K562 (cell line): ENCODE measurements at regions not wholly inside any gene's neighbourhood (a gene's known extent, or its start where the extent isn't known, plus 50 kb on each side); places are given as distances from the start of the nearest gene placed in this dataset.
A peak's percentile ranks its signal among the peaks of the same experiment; 100 is the strongest.

Experiments used
- ATF3 ChIP-seq, 2 experiments: fragments of 450-650 bp in 1 of 2; sonication (generic) in 1 of 2; formaldehyde crosslinking in 1 of 2; IDR thresholded peaks in 1 of 2; conservative IDR thresholded peaks in 1 of 2; 2 replicates each; pipeline versions ENCODE4 v1.6.1 to v1.8.1; 2016 to 2023; ENCODE audit warnings: mild to moderate bottlenecking in 2 of 2, moderate library complexity in 2 of 2, inconsistent platforms in 1 of 2, missing genetic modification reagents in 1 of 2
- ESRRA ChIP-seq: fragments of 450-650 bp; IDR thresholded peaks from 2 replicates; pipeline ENCODE4 v1.6.1; 2014; ENCODE audit warnings: low read depth, mild to moderate bottlenecking, moderate library complexity, borderline replicate concordance
- EZH2 ChIP-seq: IDR thresholded peaks from 2 replicates; pipeline ENCODE4 v1.6.1; 2012; ENCODE audit warnings: low read depth, mild to moderate bottlenecking, inconsistent platforms, low read length, borderline replicate concordance
- GATA2 ChIP-seq: sonication (generic); formaldehyde crosslinking; IDR thresholded peaks from 2 replicates; pipeline ENCODE4 v1.4.0; 2020; ENCODE audit warnings: mild to moderate bottlenecking, missing genetic modification reagents
- ILK ChIP-seq: fragments of 450-650 bp; IDR thresholded peaks from 2 replicates; pipeline ENCODE4 v1.6.1; 2016; ENCODE audit warnings: missing genetic modification characterization, low read depth, mild to moderate bottlenecking, missing compliant biosample characterization, moderate library complexity, borderline replicate concordance
- IRF1 ChIP-seq: sonication (generic); formaldehyde crosslinking; IDR thresholded peaks from 2 replicates; pipeline ENCODE4 v1.8.0; 2022; ENCODE audit warnings: missing genetic modification reagents, mild to moderate bottlenecking, borderline replicate concordance
- MAFK ChIP-seq: IDR thresholded peaks from 2 replicates; pipeline ENCODE4 v1.6.1; 2011; ENCODE audit warnings: low read length, improper control_type of control experiment
- POLR2AphosphoS5 ChIP-seq: IDR thresholded peaks from 2 replicates; pipeline ENCODE4 v1.6.1; 2011; ENCODE audit warnings: mild to moderate bottlenecking, low read depth, low read length, moderate library complexity; ENCODE audit not compliant: control insufficient read depth, insufficient read depth
- TRIM28 ChIP-seq: fragments of 450-650 bp; IDR thresholded peaks from 2 replicates; pipeline ENCODE4 v1.6.1; 2017
- ZFP91 ChIP-seq: sonication (generic); formaldehyde crosslinking; IDR thresholded peaks from 2 replicates; pipeline ENCODE4 v1.8.0; 2022; ENCODE audit warnings: mild to moderate bottlenecking, missing genetic modification reagents
- ZNF140 ChIP-seq: fragments of 250-450 bp; sonication (Bioruptor Pico); IDR thresholded peaks from 2 replicates; pipeline ENCODE4 v1.8.0; 2021; ENCODE audit warnings: moderate library complexity, mild to moderate bottlenecking, inconsistent platforms
- ZNF764 ChIP-seq: fragments of 250-450 bp; sonication (Bioruptor Pico); IDR thresholded peaks from 2 replicates; pipeline ENCODE4 v1.4.0; 2020; ENCODE audit warnings: low read depth, mild to moderate bottlenecking, moderate library complexity
- TF ChIP-seq, protein P1 (sequence below), 2 experiments: IDR thresholded peaks; 2 replicates each; pipeline ENCODE4 v1.6.1; 2011; ENCODE audit warnings: borderline replicate concordance in 1 of 2, control low read depth in 1 of 2, low read depth in 1 of 2, low read length in 1 of 2, mild to moderate bottlenecking in 1 of 2, mixed read lengths in 1 of 2, moderate library complexity in 1 of 2; ENCODE audit not compliant: insufficient read depth in 1 of 2, insufficient read length in 1 of 2, poor library complexity in 1 of 2, severe bottlenecking in 1 of 2; ENCODE audit errors: extremely low read depth in 1 of 2
- TF ChIP-seq, protein P2 (sequence below): IDR thresholded peaks from 2 replicates; pipeline ENCODE4 v1.6.1; 2011; ENCODE audit warnings: borderline replicate concordance, low read depth, mild to moderate bottlenecking, moderate library complexity, low read length; ENCODE audit not compliant: insufficient read depth, poor library complexity, severe bottlenecking
- TF ChIP-seq, protein P3 (sequence below), 2 experiments: fragments of 200-800 bp in 1 of 2; sonication (Bioruptor generic) in 1 of 2; sonication (generic) in 1 of 2; formaldehyde crosslinking in 1 of 2; IDR thresholded peaks in 1 of 2; conservative IDR thresholded peaks in 1 of 2; 2 replicates each; pipeline versions ENCODE4 v1.5.0 to v1.6.1; 2016 to 2020; ENCODE audit warnings: missing compliant biosample characterization in 1 of 2, missing genetic modification characterization in 1 of 2, missing genetic modification reagents in 1 of 2

GRCh38 chr6:26214803-26215584 is 127.8 kb downstream of the HFE start (continued):
- TF ChIP-seq ILK (tag) (no peak), EZH2 (no peak), ESRRA (no peak), IRF1 (no peak), ZNF140 (CRISPR knock-in tag) (no peak), POLR2AphosphoS5 (peak; percentile 49; the same call in 1 of the 2 replicates), MAFK (no peak), ATF3 (IDR thresholded peaks at IDR 0.05) (no peak), ATF3 (CRISPR knock-in tag; conservative IDR thresholded peaks at IDR 0.05) (no peak; the same call in 1 of the 2 replicates), GATA2 (CRISPR knock-in tag) (no peak), ZFP91 (no peak), ZNF764 (CRISPR knock-in tag) (no peak), TRIM28 (no peak)
- TF ChIP-seq, protein P1, sequence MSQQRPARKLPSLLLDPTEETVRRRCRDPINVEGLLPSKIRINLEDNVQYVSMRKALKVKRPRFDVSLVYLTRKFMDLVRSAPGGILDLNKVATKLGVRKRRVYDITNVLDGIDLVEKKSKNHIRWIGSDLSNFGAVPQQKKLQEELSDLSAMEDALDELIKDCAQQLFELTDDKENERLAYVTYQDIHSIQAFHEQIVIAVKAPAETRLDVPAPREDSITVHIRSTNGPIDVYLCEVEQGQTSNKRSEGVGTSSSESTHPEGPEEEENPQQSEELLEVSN (IDR thresholded peaks at IDR 0.05; ENCODE audit: borderline replicate concordance in 1 of 2, extremely low read depth in 1 of 2, insufficient read depth in 1 of 2, insufficient read length in 1 of 2, low read depth in 1 of 2, low read length in 1 of 2, poor library complexity in 1 of 2, severe bottlenecking in 1 of 2), result peak in 1 of 2 experiments; percentile 13
- TF ChIP-seq, protein P2, sequence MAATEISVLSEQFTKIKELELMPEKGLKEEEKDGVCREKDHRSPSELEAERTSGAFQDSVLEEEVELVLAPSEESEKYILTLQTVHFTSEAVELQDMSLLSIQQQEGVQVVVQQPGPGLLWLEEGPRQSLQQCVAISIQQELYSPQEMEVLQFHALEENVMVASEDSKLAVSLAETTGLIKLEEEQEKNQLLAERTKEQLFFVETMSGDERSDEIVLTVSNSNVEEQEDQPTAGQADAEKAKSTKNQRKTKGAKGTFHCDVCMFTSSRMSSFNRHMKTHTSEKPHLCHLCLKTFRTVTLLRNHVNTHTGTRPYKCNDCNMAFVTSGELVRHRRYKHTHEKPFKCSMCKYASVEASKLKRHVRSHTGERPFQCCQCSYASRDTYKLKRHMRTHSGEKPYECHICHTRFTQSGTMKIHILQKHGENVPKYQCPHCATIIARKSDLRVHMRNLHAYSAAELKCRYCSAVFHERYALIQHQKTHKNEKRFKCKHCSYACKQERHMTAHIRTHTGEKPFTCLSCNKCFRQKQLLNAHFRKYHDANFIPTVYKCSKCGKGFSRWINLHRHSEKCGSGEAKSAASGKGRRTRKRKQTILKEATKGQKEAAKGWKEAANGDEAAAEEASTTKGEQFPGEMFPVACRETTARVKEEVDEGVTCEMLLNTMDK, result no peak
- TF ChIP-seq, protein P3, sequence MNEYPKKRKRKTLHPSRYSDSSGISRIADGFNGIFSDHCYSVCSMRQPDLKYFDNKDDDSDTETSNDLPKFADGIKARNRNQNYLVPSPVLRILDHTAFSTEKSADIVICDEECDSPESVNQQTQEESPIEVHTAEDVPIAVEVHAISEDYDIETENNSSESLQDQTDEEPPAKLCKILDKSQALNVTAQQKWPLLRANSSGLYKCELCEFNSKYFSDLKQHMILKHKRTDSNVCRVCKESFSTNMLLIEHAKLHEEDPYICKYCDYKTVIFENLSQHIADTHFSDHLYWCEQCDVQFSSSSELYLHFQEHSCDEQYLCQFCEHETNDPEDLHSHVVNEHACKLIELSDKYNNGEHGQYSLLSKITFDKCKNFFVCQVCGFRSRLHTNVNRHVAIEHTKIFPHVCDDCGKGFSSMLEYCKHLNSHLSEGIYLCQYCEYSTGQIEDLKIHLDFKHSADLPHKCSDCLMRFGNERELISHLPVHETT (CRISPR knock-in tag; conservative IDR thresholded peaks at IDR 0.05 in 1 of 2, IDR thresholded peaks at IDR 0.05 in 1 of 2), result no peak
